ENCODE measurements at regions not wholly inside any gene's neighbourhood (a gene's known extent, or its start where the extent isn't known, plus 50 kb on each side); places are given as distances from the start of the nearest gene placed in this dataset.
A peak's percentile ranks its signal among the peaks of the same experiment; 100 is the strongest.

DNA sequence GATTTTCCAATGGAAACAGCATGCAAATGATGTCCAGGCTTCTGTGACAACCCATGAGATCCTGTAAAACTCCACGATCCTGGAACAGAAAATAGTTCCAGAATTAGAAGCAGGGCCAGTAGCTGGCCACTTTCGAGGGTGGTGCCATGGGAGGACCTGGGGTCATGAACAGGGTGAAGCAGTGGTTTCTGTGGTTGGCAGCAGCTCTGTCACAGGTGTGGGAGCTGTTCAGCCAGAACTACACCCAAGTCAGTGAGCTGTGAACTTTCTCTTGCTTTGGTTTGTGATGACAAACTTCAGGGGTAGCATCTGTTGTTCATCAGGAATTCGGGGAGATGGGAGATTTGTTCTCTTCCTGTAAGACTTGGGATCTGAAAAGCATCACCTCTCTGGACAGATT is 314.4 kb upstream of the NT5C1B start:
- H3K27ac ChIP-seq = no peak overlapping the region
- peaks cover 21% of the 10 kb centered on the region for H3K4me1 ChIP-seq
- TF ChIP-seq, protein P1, sequence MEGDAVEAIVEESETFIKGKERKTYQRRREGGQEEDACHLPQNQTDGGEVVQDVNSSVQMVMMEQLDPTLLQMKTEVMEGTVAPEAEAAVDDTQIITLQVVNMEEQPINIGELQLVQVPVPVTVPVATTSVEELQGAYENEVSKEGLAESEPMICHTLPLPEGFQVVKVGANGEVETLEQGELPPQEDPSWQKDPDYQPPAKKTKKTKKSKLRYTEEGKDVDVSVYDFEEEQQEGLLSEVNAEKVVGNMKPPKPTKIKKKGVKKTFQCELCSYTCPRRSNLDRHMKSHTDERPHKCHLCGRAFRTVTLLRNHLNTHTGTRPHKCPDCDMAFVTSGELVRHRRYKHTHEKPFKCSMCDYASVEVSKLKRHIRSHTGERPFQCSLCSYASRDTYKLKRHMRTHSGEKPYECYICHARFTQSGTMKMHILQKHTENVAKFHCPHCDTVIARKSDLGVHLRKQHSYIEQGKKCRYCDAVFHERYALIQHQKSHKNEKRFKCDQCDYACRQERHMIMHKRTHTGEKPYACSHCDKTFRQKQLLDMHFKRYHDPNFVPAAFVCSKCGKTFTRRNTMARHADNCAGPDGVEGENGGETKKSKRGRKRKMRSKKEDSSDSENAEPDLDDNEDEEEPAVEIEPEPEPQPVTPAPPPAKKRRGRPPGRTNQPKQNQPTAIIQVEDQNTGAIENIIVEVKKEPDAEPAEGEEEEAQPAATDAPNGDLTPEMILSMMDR (IDR thresholded peaks at IDR 0.05) = no peak
- no peaks in the 10 kb centered on the region for H3K9me3 ChIP-seq (ENCODE audit: control insufficient read depth, low read length)
- H3K27me3 ChIP-seq (ENCODE audit: control insufficient read depth, insufficient read depth, low read length) = no peaks in the 10 kb centered on the region
- no peak overlapping the region for H3K9ac ChIP-seq
- H3K4me3 ChIP-seq (ENCODE audit: low read depth, low read length) = no peak overlapping the region
- H3K4me2 ChIP-seq (ENCODE audit: low read length) = no peak overlapping the region
- no peaks in the 10 kb centered on the region for H3K36me3 ChIP-seq (ENCODE audit: control insufficient read depth, insufficient read depth, low read length)
- H3K79me2 ChIP-seq = no peaks in the 10 kb centered on the region
- no peak overlapping the region for H2AFZ ChIP-seq

DNA sequence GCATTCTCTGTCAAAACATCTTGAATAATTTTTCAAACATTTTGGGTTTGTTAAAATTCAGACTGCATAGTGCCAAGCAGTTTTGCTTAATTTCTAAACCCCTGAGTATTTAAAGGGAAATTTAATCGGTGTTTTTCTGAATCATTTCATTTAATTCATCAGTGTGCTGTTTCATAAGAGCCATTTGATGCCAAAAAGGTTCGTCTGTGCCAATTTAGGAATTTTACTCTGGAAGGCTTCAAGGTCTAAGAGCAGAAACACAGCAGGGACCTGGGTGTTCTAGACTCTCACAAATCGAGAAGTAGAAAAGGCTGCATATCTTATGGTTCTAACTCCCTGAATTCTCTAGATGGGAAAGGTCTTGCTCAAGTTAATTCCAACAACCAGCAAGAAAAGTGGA is 311.9 kb upstream of the NT5C1B start:
- peak overlapping the region; percentile 21 for H3K27ac ChIP-seq
- peaks cover 21% of the 10 kb centered on the region for H3K4me1 ChIP-seq
- H3K9me3 ChIP-seq (ENCODE audit: control insufficient read depth, low read length) = no peaks in the 10 kb centered on the region
- no peaks in the 10 kb centered on the region for H3K27me3 ChIP-seq (ENCODE audit: control insufficient read depth, insufficient read depth, low read length)
- no peak overlapping the region for H3K9ac ChIP-seq
- H3K36me3 ChIP-seq (ENCODE audit: control insufficient read depth, insufficient read depth, low read length) = no peaks in the 10 kb centered on the region
- no peak overlapping the region for H3K4me3 ChIP-seq (ENCODE audit: low read depth, low read length)
- H2AFZ ChIP-seq = no peak overlapping the region
- H3K79me2 ChIP-seq = no peaks in the 10 kb centered on the region
- TF ChIP-seq, protein P1 (IDR thresholded peaks at IDR 0.05) = no peak
- no peak overlapping the region for H3K4me2 ChIP-seq (ENCODE audit: low read length)

DNA sequence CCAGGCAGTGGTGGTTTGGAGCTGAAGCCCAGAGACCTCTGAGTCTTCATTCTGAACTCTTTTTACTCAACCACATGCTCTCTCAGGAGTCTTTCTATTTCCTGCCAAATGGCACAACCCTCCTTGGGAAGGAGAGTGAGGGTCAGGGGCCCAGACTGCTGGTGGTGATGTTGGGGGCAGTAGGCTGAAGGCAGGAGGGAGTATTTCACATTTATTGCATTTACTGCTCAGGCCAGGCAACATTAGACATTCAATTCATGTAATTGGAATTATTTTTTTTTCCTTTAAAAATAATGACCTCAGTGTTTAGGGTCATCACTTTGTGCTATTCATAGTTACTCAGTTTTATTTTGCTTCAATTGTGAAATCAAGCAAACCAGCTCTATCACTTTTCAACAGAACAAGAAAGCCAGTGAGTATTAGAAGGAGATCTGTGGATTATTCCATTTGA is 311.3 kb upstream of the NT5C1B start:
- Histone ChIP-seq H3K9ac (no peak overlapping the region), H3K9me3 (ENCODE audit: control insufficient read depth, low read length) (no peaks in the 10 kb centered on the region), H3K27ac (peak overlapping the region; percentile 30), H3K79me2 (no peaks in the 10 kb centered on the region), H3K4me2 (ENCODE audit: low read length) (no peak overlapping the region), H3K36me3 (ENCODE audit: control insufficient read depth, insufficient read depth, low read length) (no peaks in the 10 kb centered on the region), H3K27me3 (ENCODE audit: control insufficient read depth, insufficient read depth, low read length) (no peaks in the 10 kb centered on the region), H3K4me3 (ENCODE audit: low read depth, low read length) (no peak overlapping the region), H2AFZ (no peak overlapping the region), H3K4me1 (peaks cover 21% of the 10 kb centered on the region)
- TF ChIP-seq, protein P1 (IDR thresholded peaks at IDR 0.05) = no peak

DNA sequence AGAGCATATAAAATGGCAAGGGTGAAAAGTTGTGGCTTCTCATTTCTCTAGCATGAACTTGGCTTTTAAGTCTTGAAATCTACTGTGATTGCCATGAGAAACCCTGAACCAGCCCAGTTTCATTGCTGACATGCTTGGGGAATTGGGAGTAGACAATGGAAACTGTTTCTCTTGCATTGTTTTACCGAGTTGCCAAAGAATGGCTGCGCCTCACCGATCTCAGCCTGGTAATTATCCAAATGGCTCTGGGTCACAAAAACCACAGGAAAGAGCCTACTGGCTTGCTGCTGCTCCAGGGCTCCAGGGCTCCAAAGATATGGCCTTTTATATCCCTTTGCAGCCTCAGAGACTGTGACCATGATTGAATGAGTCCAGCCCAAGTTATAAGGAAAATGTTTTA is 310.4 kb upstream of the NT5C1B start:
- H3K9ac ChIP-seq = no peak overlapping the region
- TF ChIP-seq, protein P1 (IDR thresholded peaks at IDR 0.05) = no peak
- peaks cover 21% of the 10 kb centered on the region for H3K4me1 ChIP-seq
- no peak overlapping the region for H3K4me3 ChIP-seq (ENCODE audit: low read depth, low read length)
- no peak overlapping the region for H3K27ac ChIP-seq
- no peaks in the 10 kb centered on the region for H3K27me3 ChIP-seq (ENCODE audit: control insufficient read depth, insufficient read depth, low read length)
- H3K4me2 ChIP-seq (ENCODE audit: low read length) = no peak overlapping the region
- H3K79me2 ChIP-seq = no peaks in the 10 kb centered on the region
- no peak overlapping the region for H2AFZ ChIP-seq
- H3K9me3 ChIP-seq (ENCODE audit: control insufficient read depth, low read length) = no peaks in the 10 kb centered on the region
- no peaks in the 10 kb centered on the region for H3K36me3 ChIP-seq (ENCODE audit: control insufficient read depth, insufficient read depth, low read length)

DNA sequence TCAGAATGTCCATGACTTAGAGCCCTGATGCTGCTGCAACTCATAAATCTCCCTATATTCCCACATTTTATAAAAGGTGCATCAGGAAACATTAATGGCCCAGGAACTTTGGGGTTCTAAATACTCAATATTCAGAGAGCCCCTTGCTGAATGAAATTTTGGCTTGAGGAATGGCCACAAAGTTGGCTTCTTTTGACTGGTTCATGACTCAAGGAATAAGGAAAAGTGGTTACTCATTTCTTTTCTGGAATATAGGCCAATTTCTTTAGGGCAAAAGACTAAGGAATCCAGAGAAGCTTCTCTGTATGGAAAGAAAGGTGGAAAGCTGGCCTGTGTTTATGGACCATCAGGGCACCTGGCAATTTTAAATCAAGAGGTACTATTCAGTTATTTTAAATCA is 308.9 kb upstream of the NT5C1B start:
- no peak overlapping the region for H2AFZ ChIP-seq
- H3K9me3 ChIP-seq (ENCODE audit: control insufficient read depth, low read length) = no peaks in the 10 kb centered on the region
- H3K36me3 ChIP-seq (ENCODE audit: control insufficient read depth, insufficient read depth, low read length) = no peaks in the 10 kb centered on the region
- no peak overlapping the region for H3K4me2 ChIP-seq (ENCODE audit: low read length)
- peaks cover 21% of the 10 kb centered on the region for H3K4me1 ChIP-seq
- no peaks in the 10 kb centered on the region for H3K79me2 ChIP-seq
- TF ChIP-seq, protein P1 (IDR thresholded peaks at IDR 0.05) = no peak
- no peak overlapping the region for H3K27ac ChIP-seq
- no peak overlapping the region for H3K9ac ChIP-seq
- H3K4me3 ChIP-seq (ENCODE audit: low read depth, low read length) = no peak overlapping the region
- H3K27me3 ChIP-seq (ENCODE audit: control insufficient read depth, insufficient read depth, low read length) = no peaks in the 10 kb centered on the region

Data from parathyroid adenoma (tissue), 2 donors.